A549 (cell line): ENCODE measurements at regions not wholly inside any gene's neighbourhood (a gene's known extent, or its start where the extent isn't known, plus 50 kb on each side); places are given as distances from the start of the nearest gene placed in this dataset.

Source experiments
- ATAC-seq, 2 experiments: fragments of 200-7000 bp in 1 of 2; fragments of >200 bp in 1 of 2; cut with Nextera tagmentation in 1 of 2; cut with Tn5 transposase in 1 of 2; 3 replicates each; pipeline versions ENCODE4 v1.8.0 to v1.9.1; 2018 to 2020; ENCODE audit warnings: mild to moderate bottlenecking in 1 of 2, moderate library complexity in 1 of 2
- CTCF ChIA-PET: fragments of 300-600 bp; sonication (Branson Sonifier 250); formaldehyde crosslinking; extraction: SDS; loops from one replicate; lab custom pipeline; 2021; ENCODE audit warnings: antibody characterized with exemption, inconsistent platforms; lab: Yijun Ruan, JAX
- POLR2A ChIA-PET: fragments of 350-600 bp; formaldehyde crosslinking; extraction: SDS; loops from one replicate; lab custom pipeline; 2021; ENCODE audit warnings: antibody characterized with exemption, inconsistent platforms; lab: Yijun Ruan, JAX
- DNase-seq, 2 experiments: peaks; one replicate each; pipeline versions ENCODE4 v3.0.0 to v3.0.0-alpha.2; 2011 to 2016; ENCODE audit warnings: low read depth in 1 of 2, low spot score in 1 of 2
- FAIRE-seq: peaks from 2 replicates; lab custom pipeline; 2011; peaks lifted over from hg19 to GRCh38; lab: Jason Lieb, UNC
- H3K27ac ChIP-seq, 2 experiments: fragments of >200 bp; sonication (Bioruptor Twin); formaldehyde crosslinking; 3 replicates each; pipeline ENCODE4 v1.5.1; 2016 to 2017
- H3K4me1 ChIP-seq: fragments of >200 bp; sonication (Bioruptor Twin); formaldehyde crosslinking; 3 replicates; pipeline ENCODE4 v1.6.1; 2016
- H3K4me2 ChIP-seq: fragments of >200 bp; sonication (Bioruptor Twin); formaldehyde crosslinking; 3 replicates; pipeline ENCODE4 v1.6.1; 2016
- H3K4me3 ChIP-seq: fragments of >200 bp; sonication (Bioruptor Twin); formaldehyde crosslinking; 3 replicates; pipeline ENCODE4 v1.5.1; 2016
- H3K9me3 ChIP-seq: fragments of >200 bp; sonication (Bioruptor Twin); formaldehyde crosslinking; 3 replicates; pipeline ENCODE4 v1.6.1; 2016
- BHLHE40 ChIP-seq: IDR thresholded peaks from 2 replicates; pipeline ENCODE4 v1.6.1; 2012; ENCODE audit warnings: low read depth, low read length, inconsistent platforms
- CEBPB ChIP-seq, 2 experiments: fragments of >200 bp in 1 of 2; sonication (Bioruptor Twin) in 1 of 2; formaldehyde crosslinking in 1 of 2; IDR thresholded peaks; 2 replicates each; pipeline ENCODE4 v1.6.1; 2012 to 2016
- ELK1 ChIP-seq: fragments of 150-350 bp; IDR thresholded peaks from 2 replicates; pipeline ENCODE4 v1.6.1; 2014; ENCODE audit warnings: low read depth, mild to moderate bottlenecking, low read length
- EP300 ChIP-seq, 2 experiments: fragments of >200 bp; sonication (Bioruptor Twin); formaldehyde crosslinking; IDR thresholded peaks; 2 replicates in 1 of 2; 3 replicates in 1 of 2; pipeline ENCODE4 v1.6.1; 2016 to 2017
- FOXS1 ChIP-seq: fragments of 250-450 bp; sonication (Bioruptor Pico); IDR thresholded peaks from 2 replicates; pipeline ENCODE4 v1.5.0; 2020; ENCODE audit warnings: mild to moderate bottlenecking, moderate library complexity
- GATA3 ChIP-seq: IDR thresholded peaks from 2 replicates; pipeline ENCODE4 v1.6.1; 2012; ENCODE audit warnings: borderline replicate concordance
- HEYL ChIP-seq: fragments of 250-450 bp; sonication (Bioruptor Pico); IDR thresholded peaks from 2 replicates; pipeline ENCODE4 v1.8.0; 2021; ENCODE audit warnings: mild to moderate bottlenecking, moderate library complexity
- JUN ChIP-seq, 2 experiments: fragments of >200 bp; sonication (Bioruptor Twin); formaldehyde crosslinking; IDR thresholded peaks; 2 replicates in 1 of 2; 3 replicates in 1 of 2; pipeline ENCODE4 v1.6.1; 2016 to 2017
- NFE2L2 ChIP-seq: fragments of 150-350 bp; conservative IDR thresholded peaks from 2 replicates; pipeline ENCODE4 v1.6.1; 2014; ENCODE audit warnings: low read length
- PBX3 ChIP-seq: IDR thresholded peaks from 2 replicates; pipeline ENCODE4 v1.6.1; 2012
- RARB ChIP-seq: fragments of 250-450 bp; sonication (Bioruptor Pico); IDR thresholded peaks from 2 replicates; pipeline ENCODE4 v1.8.0; 2021; ENCODE audit warnings: mild to moderate bottlenecking, moderate library complexity
- RNF2 ChIP-seq: fragments of 200-600 bp; sonication (generic); IDR thresholded peaks from 2 replicates; pipeline ENCODE4 v1.6.1; 2016; ENCODE audit warnings: low read depth, mild to moderate bottlenecking, antibody characterized with exemption, moderate library complexity, borderline replicate concordance
- TP53 ChIP-seq: fragments of 250-450 bp; sonication (Bioruptor Pico); IDR thresholded peaks from 2 replicates; pipeline ENCODE4 v1.5.0; 2021; ENCODE audit warnings: mild to moderate bottlenecking, moderate library complexity
- ZFP36 ChIP-seq: fragments of 450-650 bp; IDR thresholded peaks from 2 replicates; pipeline ENCODE4 v1.6.1; 2014; ENCODE audit warnings: borderline replicate concordance; ENCODE audit not compliant: partially characterized antibody
- ZNF302 ChIP-seq: fragments of 250-450 bp; sonication (Bioruptor Pico); IDR thresholded peaks from 2 replicates; pipeline ENCODE4 v1.9.0; 2021; ENCODE audit warnings: inconsistent platforms, mild to moderate bottlenecking, moderate library complexity
- WGBS: methylation state at CpG from one replicate; pipeline ENCODE4 v1.1.6; 2017; ENCODE audit errors: missing lambda C conversion rate; 5-methylcytosine and 5-hydroxymethylcytosine counted together
- TF ChIP-seq, protein P1 (sequence below): fragments of 250-450 bp; sonication (Bioruptor Pico); IDR thresholded peaks from 2 replicates; pipeline ENCODE4 v1.5.0; 2021; ENCODE audit warnings: mild to moderate bottlenecking, moderate library complexity, borderline replicate concordance
- TF ChIP-seq, protein P2 (sequence below): fragments of 450-650 bp; IDR thresholded peaks from 2 replicates; pipeline ENCODE4 v1.6.1; 2014; ENCODE audit warnings: antibody characterized with exemption
- TF ChIP-seq, protein P3 (sequence below): fragments of 200-600 bp; sonication (generic); IDR thresholded peaks from 2 replicates; pipeline ENCODE4 v1.6.1; 2016; ENCODE audit warnings: antibody characterized with exemption, mild to moderate bottlenecking, moderate library complexity

- TF ChIP-seq CEBPB (IDR thresholded peaks at IDR 0.05): 0 out of 4 replicates have a peak, but pooled peaks of 1 of the 2 experiments have one; percentile 4
- TF ChIP-seq HEYL (CRISPR knock-in tag): no peak
- ChIA-PET CTCF (no interaction called here), POLR2A (no interaction called here)
- no peak overlapping the region for H3K4me2 ChIP-seq
- ATAC-seq (peak in 1 of 2 experiments; percentile 10; a peak in 1 of 6 replicates), FAIRE-seq (no peak), DNase-seq (no peak)
- WGBS: 85% methylated on average over 2 of the region's 2 CpGs
- H3K9me3 ChIP-seq: no peaks in the 10 kb centered on the region
- H3K4me1 ChIP-seq: peaks cover 21% of the 10 kb centered on the region
- H3K4me3 ChIP-seq: no peak overlapping the region
- no peak overlapping the region for H3K27ac ChIP-seq
These were observed 53.1 kb upstream of the KMT2E start for GRCh38 chr7:104960741-104961448.

GRCh38 chr7:104961821-104962220 lies 52.2 kb upstream of the KMT2E start:
- ATAC-seq (no peak), DNase-seq (no peak), FAIRE-seq (no peak)
- H3K4me1 ChIP-seq: peaks cover 21% of the 10 kb centered on the region
- TF ChIP-seq NFE2L2 (no peak), RNF2 (no peak), PBX3 (no peak), GATA3 (no peak)
- TF ChIP-seq, protein P1, sequence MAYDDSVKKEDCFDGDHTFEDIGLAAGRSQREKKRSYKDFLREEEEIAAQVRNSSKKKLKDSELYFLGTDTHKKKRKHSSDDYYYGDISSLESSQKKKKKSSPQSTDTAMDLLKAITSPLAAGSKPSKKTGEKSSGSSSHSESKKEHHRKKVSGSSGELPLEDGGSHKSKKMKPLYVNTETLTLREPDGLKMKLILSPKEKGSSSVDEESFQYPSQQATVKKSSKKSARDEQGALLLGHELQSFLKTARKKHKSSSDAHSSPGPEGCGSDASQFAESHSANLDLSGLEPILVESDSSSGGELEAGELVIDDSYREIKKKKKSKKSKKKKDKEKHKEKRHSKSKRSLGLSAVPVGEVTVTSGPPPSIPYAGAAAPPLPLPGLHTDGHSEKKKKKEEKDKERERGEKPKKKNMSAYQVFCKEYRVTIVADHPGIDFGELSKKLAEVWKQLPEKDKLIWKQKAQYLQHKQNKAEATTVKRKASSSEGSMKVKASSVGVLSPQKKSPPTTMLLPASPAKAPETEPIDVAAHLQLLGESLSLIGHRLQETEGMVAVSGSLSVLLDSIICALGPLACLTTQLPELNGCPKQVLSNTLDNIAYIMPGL (CRISPR knock-in tag): no peak
- WGBS: 93% methylated on average over 6 of the region's 6 CpGs
- 0 out of 6 replicates have a peak overlapping the region, but pooled peaks of 1 of the 2 experiments have one; percentile 20 for H3K27ac ChIP-seq
- H3K9me3 ChIP-seq: no peaks in the 10 kb centered on the region
- ChIA-PET CTCF (no interaction called here), POLR2A (no interaction called here)
- no peak overlapping the region for H3K4me2 ChIP-seq
- no peak overlapping the region for H3K4me3 ChIP-seq

DNA sequence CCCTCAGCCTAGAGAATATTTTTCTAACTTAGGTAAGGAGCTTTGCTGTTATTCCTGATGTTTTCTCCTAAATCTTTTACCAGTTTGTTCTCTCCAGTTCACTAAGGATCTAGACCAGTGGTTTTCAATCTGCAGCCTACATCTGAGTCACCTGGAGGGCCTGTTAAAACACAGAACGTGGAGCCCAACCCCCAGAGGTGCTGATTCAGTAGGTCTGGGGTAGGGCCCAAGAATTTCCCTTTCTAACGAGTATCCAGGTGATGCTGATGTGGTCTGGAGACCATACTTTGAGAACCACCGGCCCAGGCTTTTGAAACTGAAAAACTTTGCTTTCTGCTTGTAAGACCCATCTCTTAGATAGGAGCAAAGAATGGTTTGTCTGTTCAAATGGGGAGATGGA lies 51.2 kb upstream of the KMT2E start:
- POLR2A ChIA-PET: no interaction called here
- TF ChIP-seq, protein P1 (CRISPR knock-in tag): no peak
- TF ChIP-seq ZNF302 (CRISPR knock-in tag): no peak
- TF ChIP-seq TP53 (CRISPR knock-in tag): no peak
- TF ChIP-seq JUN (IDR thresholded peaks at IDR 0.05): no peak
- TF ChIP-seq ELK1: no peak
- TF ChIP-seq ZFP36: no peak
- no peak for TF ChIP-seq CEBPB (IDR thresholded peaks at IDR 0.05)
- no peak for TF ChIP-seq BHLHE40
- TF ChIP-seq RARB (CRISPR knock-in tag): no peak
- no peak for TF ChIP-seq FOXS1 (CRISPR knock-in tag)
- TF ChIP-seq, protein P2, sequence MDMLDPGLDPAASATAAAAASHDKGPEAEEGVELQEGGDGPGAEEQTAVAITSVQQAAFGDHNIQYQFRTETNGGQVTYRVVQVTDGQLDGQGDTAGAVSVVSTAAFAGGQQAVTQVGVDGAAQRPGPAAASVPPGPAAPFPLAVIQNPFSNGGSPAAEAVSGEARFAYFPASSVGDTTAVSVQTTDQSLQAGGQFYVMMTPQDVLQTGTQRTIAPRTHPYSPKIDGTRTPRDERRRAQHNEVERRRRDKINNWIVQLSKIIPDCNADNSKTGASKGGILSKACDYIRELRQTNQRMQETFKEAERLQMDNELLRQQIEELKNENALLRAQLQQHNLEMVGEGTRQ: no peak
- TF ChIP-seq EP300 (IDR thresholded peaks at IDR 0.05): no peak
- TF ChIP-seq, protein P3, sequence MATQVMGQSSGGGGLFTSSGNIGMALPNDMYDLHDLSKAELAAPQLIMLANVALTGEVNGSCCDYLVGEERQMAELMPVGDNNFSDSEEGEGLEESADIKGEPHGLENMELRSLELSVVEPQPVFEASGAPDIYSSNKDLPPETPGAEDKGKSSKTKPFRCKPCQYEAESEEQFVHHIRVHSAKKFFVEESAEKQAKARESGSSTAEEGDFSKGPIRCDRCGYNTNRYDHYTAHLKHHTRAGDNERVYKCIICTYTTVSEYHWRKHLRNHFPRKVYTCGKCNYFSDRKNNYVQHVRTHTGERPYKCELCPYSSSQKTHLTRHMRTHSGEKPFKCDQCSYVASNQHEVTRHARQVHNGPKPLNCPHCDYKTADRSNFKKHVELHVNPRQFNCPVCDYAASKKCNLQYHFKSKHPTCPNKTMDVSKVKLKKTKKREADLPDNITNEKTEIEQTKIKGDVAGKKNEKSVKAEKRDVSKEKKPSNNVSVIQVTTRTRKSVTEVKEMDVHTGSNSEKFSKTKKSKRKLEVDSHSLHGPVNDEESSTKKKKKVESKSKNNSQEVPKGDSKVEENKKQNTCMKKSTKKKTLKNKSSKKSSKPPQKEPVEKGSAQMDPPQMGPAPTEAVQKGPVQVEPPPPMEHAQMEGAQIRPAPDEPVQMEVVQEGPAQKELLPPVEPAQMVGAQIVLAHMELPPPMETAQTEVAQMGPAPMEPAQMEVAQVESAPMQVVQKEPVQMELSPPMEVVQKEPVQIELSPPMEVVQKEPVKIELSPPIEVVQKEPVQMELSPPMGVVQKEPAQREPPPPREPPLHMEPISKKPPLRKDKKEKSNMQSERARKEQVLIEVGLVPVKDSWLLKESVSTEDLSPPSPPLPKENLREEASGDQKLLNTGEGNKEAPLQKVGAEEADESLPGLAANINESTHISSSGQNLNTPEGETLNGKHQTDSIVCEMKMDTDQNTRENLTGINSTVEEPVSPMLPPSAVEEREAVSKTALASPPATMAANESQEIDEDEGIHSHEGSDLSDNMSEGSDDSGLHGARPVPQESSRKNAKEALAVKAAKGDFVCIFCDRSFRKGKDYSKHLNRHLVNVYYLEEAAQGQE: no peak
- ATAC-seq (no peak; a peak in 2 of 6 replicates), FAIRE-seq (no peak), DNase-seq (no peak)
- H3K4me1 ChIP-seq: peaks cover 21% of the 10 kb centered on the region
- CTCF ChIA-PET: no interaction called here
- WGBS: 70% methylated on average over 3 of the region's 3 CpGs
- H3K9me3 ChIP-seq: no peaks in the 10 kb centered on the region
- H3K4me2 ChIP-seq: 0 out of 3 replicates have a peak overlapping the region, but pooled peaks have one; percentile 4
- peak overlapping the region; percentile 28 to 79; a peak in 4 of 6 replicates for H3K27ac ChIP-seq
- H3K4me3 ChIP-seq: no peak overlapping the region
